ENCODE measurements at regions not wholly inside any gene's neighbourhood (a gene's known extent, or its start where the extent isn't known, plus 50 kb on each side); places are given as distances from the start of the nearest gene placed in this dataset.
"Not testable (repeated sequence)": the region's sequence is repeated elsewhere in the genome, so short reads cannot be mapped to it uniquely, and the experiment has no call there.

- DNase-seq (ENCODE audit: low spot score): no peak
Observed at GRCh38 chr9:102362470-102363132, 624.2 kb upstream of the GRIN3A start.

- no peak for DNase-seq (ENCODE audit: low spot score)
Observed at GRCh38 chr9:102360846-102361245, 622.4 kb upstream of the GRIN3A start.

GRCh38 chr9:102355982-102356381 lies 617.5 kb upstream of the GRIN3A start:
- DNase-seq (ENCODE audit: low spot score): no peak

- DNase-seq (ENCODE audit: low spot score): no peak
Observed at GRCh38 chr9:102354041-102354440, 615.6 kb upstream of the GRIN3A start.

GRCh38 chr9:102337471-102337870 lies 599.0 kb upstream of the GRIN3A start:
- DNase-seq (ENCODE audit: low spot score): not testable (repeated sequence)

- no peak for DNase-seq (ENCODE audit: low spot score)
Observed at GRCh38 chr9:102309379-102309778, 570.9 kb upstream of the GRIN3A start.

GRCh38 chr9:102295188-102295587 lies 556.7 kb upstream of the GRIN3A start:
- no peak for DNase-seq (ENCODE audit: low spot score)

- no peak for DNase-seq (ENCODE audit: low spot score)
Observed at GRCh38 chr9:102273952-102274351, 535.5 kb upstream of the GRIN3A start.

- DNase-seq (ENCODE audit: low spot score): no peak
Observed at GRCh38 chr9:102253099-102253498, 514.7 kb upstream of the GRIN3A start.

GRCh38 chr9:102244916-102245315 lies 506.5 kb upstream of the GRIN3A start:
- DNase-seq (ENCODE audit: low spot score): no peak

GRCh38 chr9:102237520-102237919 lies 499.1 kb upstream of the GRIN3A start:
- no peak for DNase-seq (ENCODE audit: low spot score)

- no peak for DNase-seq (ENCODE audit: low spot score)
Observed at GRCh38 chr9:102237094-102237493, 498.6 kb upstream of the GRIN3A start.

- not testable (repeated sequence) for DNase-seq (ENCODE audit: low spot score)
Observed at GRCh38 chr9:102227416-102227815, 489.0 kb upstream of the GRIN3A start.

GRCh38 chr9:102225841-102226441 lies 487.5 kb upstream of the GRIN3A start:
- no peak for DNase-seq (ENCODE audit: low spot score)

GRCh38 chr9:102223320-102224136 lies 485.1 kb upstream of the GRIN3A start:
- peak; percentile 50 for DNase-seq (ENCODE audit: low spot score)

- DNase-seq (ENCODE audit: low spot score): no peak
Observed at GRCh38 chr9:102209176-102209575, 470.7 kb upstream of the GRIN3A start.

- DNase-seq (ENCODE audit: low spot score): no peak
Observed at GRCh38 chr9:102206432-102206831, 468.0 kb upstream of the GRIN3A start.

- DNase-seq (ENCODE audit: low spot score): no peak
Observed at GRCh38 chr9:102205251-102205650, 466.8 kb upstream of the GRIN3A start.

GRCh38 chr9:102202126-102202525 lies 463.7 kb upstream of the GRIN3A start:
- DNase-seq (ENCODE audit: low spot score): no peak

GRCh38 chr9:102185962-102186361 lies 447.5 kb upstream of the GRIN3A start:
- DNase-seq (ENCODE audit: low spot score): no peak

GRCh38 chr9:102185371-102185770 lies 446.9 kb upstream of the GRIN3A start:
- no peak for DNase-seq (ENCODE audit: low spot score)

GRCh38 chr9:102178811-102179210 lies 440.4 kb upstream of the GRIN3A start:
- DNase-seq (ENCODE audit: low spot score): no peak

GRCh38 chr9:102174202-102174601 lies 435.8 kb upstream of the GRIN3A start:
- DNase-seq (ENCODE audit: low spot score): not testable (repeated sequence)
